Keratinocyte (primary cell): ENCODE measurements at regions not wholly inside any gene's neighbourhood (a gene's known extent, or its start where the extent isn't known, plus 50 kb on each side); places are given as distances from the start of the nearest gene placed in this dataset.
"Not testable (repeated sequence)": the region's sequence is repeated elsewhere in the genome, so short reads cannot be mapped to it uniquely, and the experiment has no call there.

Source experiments
- EZH2 ChIP-seq: IDR thresholded peaks from one replicate; pipeline ENCODE4 v1.6.1; 2012; ENCODE audit warnings: inconsistent platforms, mild to moderate bottlenecking, low read length, moderate library complexity
- TF ChIP-seq, protein P1 (sequence below), 3 experiments: IDR thresholded peaks in 1 of 3; conservative IDR thresholded peaks in 1 of 3; optimal IDR thresholded peaks in 1 of 3; 2 replicates in 2 of 3; 3 replicates in 1 of 3; pipeline versions ENCODE3 to v1.5.1; 2011; ENCODE audit warnings: low read length in 3 of 3, mild to moderate bottlenecking in 3 of 3, moderate library complexity in 2 of 3, control low read depth in 1 of 3, inconsistent platforms in 1 of 3; ENCODE audit not compliant: insufficient read depth in 2 of 3; ENCODE audit errors: extremely low read depth in 1 of 3

DNA sequence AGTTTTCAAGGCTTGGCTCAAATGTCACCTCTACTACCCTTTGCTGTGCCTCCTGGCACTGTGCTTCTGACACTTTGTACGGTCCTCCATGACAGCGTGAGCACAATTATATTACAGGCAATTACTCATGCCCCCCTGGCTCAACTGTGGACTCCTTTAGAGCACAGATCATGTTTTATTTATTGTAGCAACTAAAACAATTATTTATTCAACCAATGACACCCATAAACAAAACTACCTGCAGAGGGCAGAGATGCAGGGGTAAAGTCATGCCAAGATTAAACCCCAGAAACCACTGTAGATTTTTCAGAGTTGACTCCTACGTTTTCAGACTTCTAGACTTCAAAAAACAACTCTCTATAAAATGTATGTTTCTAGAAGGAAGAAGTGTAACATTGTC, 72.8 kb upstream of the PLEKHM1 start:
- TF ChIP-seq, protein P1, sequence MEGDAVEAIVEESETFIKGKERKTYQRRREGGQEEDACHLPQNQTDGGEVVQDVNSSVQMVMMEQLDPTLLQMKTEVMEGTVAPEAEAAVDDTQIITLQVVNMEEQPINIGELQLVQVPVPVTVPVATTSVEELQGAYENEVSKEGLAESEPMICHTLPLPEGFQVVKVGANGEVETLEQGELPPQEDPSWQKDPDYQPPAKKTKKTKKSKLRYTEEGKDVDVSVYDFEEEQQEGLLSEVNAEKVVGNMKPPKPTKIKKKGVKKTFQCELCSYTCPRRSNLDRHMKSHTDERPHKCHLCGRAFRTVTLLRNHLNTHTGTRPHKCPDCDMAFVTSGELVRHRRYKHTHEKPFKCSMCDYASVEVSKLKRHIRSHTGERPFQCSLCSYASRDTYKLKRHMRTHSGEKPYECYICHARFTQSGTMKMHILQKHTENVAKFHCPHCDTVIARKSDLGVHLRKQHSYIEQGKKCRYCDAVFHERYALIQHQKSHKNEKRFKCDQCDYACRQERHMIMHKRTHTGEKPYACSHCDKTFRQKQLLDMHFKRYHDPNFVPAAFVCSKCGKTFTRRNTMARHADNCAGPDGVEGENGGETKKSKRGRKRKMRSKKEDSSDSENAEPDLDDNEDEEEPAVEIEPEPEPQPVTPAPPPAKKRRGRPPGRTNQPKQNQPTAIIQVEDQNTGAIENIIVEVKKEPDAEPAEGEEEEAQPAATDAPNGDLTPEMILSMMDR (optimal IDR thresholded peaks at IDR 0.05 in 1 of 3, IDR thresholded peaks at IDR 0.05 in 1 of 3, conservative IDR thresholded peaks at IDR 0.05 in 1 of 3; ENCODE audit: extremely low read depth in 1 of 3, insufficient read depth in 2 of 3, low read length in 3 of 3), result not testable (repeated sequence)
- not testable (repeated sequence) for TF ChIP-seq EZH2
